Neural crest cell (in vitro differentiated cells): ENCODE measurements at regions not wholly inside any gene's neighbourhood (a gene's known extent, or its start where the extent isn't known, plus 50 kb on each side); places are given as distances from the start of the nearest gene placed in this dataset.
"Not testable (repeated sequence)": the region's sequence is repeated elsewhere in the genome, so short reads cannot be mapped to it uniquely, and the experiment has no call there.

Experiments
- DNase-seq: peaks from one replicate; pipeline ENCODE4 v3.0.0; 2021; ENCODE audit warnings: low read depth, mixed read lengths, low spot score
- H3K27ac Mint-ChIP-seq: one replicate; pipeline ENCODE4 v1.8.0; 2021; ENCODE audit warnings: mild to moderate bottlenecking, mixed read lengths; ENCODE audit not compliant: unreplicated experiment
- H3K27me3 Mint-ChIP-seq: 2 replicates; pipeline ENCODE4 v1.8.0; 2021; ENCODE audit warnings: low read depth, mild to moderate bottlenecking, mixed read lengths
- H3K36me3 Mint-ChIP-seq: 2 replicates; pipeline ENCODE4 v1.8.0; 2021; ENCODE audit warnings: low read depth, mild to moderate bottlenecking, mixed read lengths
- H3K4me1 Mint-ChIP-seq: 2 replicates; pipeline ENCODE4 v1.8.0; 2021; ENCODE audit warnings: mixed read lengths
- H3K4me3 Mint-ChIP-seq: one replicate; pipeline ENCODE4 v1.8.0; 2021; ENCODE audit warnings: mild to moderate bottlenecking, mixed read lengths
- H3K9me3 Mint-ChIP-seq: 2 replicates; pipeline ENCODE4 v1.8.0; 2021; ENCODE audit warnings: mixed read lengths
- TF ChIP-seq, protein P1 (sequence below): fragments of 200-600 bp; sonication (generic); conservative IDR thresholded peaks from 2 replicates; pipeline ENCODE4 v1.5.0; 2021; ENCODE audit warnings: antibody characterized with exemption, mild to moderate bottlenecking

DNA sequence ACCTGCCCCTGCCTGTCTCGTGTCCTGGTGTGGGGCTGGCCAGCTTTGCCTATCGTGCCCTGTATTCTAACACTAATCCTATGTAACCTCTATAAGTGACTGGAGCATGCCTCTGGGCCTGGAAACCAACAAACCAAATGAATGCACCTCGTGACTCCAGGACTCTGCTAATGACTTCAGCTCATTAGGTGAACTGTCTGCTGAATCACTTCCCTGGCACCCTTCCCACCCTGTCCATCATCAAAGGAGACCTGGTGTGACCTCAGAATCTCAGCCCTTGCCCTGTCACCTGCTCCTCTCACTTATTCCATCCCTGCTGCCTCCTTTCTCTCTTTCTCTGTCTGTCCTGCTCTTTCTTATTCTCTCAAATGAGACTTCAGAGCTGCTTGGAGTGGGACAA, 322.4 kb downstream of the CBLN1 start:
- H3K27me3 Mint-ChIP-seq = peaks cover 5% of the 10 kb centered on the region
- no peaks in the 10 kb centered on the region for H3K4me1 Mint-ChIP-seq

GRCh38 chr16:48958681-48959080, 323.0 kb downstream of the CBLN1 start:
- TF ChIP-seq, protein P1, sequence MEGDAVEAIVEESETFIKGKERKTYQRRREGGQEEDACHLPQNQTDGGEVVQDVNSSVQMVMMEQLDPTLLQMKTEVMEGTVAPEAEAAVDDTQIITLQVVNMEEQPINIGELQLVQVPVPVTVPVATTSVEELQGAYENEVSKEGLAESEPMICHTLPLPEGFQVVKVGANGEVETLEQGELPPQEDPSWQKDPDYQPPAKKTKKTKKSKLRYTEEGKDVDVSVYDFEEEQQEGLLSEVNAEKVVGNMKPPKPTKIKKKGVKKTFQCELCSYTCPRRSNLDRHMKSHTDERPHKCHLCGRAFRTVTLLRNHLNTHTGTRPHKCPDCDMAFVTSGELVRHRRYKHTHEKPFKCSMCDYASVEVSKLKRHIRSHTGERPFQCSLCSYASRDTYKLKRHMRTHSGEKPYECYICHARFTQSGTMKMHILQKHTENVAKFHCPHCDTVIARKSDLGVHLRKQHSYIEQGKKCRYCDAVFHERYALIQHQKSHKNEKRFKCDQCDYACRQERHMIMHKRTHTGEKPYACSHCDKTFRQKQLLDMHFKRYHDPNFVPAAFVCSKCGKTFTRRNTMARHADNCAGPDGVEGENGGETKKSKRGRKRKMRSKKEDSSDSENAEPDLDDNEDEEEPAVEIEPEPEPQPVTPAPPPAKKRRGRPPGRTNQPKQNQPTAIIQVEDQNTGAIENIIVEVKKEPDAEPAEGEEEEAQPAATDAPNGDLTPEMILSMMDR = no peak
- DNase-seq = no peak
- Mint-ChIP-seq H3K4me3 (no peak overlapping the region), H3K27me3 (peaks cover 5% of the 10 kb centered on the region), H3K27ac (no peak overlapping the region), H3K36me3 (no peaks in the 10 kb centered on the region), H3K9me3 (no peaks in the 10 kb centered on the region), H3K4me1 (no peaks in the 10 kb centered on the region)

More for the DNA sequence above, 322.4 kb downstream of the CBLN1 start:
- no peak overlapping the region for H3K4me3 Mint-ChIP-seq
- DNase-seq = no peak
- TF ChIP-seq, protein P1 = no peak
- no peaks in the 10 kb centered on the region for H3K36me3 Mint-ChIP-seq
- no peak overlapping the region for H3K27ac Mint-ChIP-seq
- H3K9me3 Mint-ChIP-seq = no peaks in the 10 kb centered on the region

DNA sequence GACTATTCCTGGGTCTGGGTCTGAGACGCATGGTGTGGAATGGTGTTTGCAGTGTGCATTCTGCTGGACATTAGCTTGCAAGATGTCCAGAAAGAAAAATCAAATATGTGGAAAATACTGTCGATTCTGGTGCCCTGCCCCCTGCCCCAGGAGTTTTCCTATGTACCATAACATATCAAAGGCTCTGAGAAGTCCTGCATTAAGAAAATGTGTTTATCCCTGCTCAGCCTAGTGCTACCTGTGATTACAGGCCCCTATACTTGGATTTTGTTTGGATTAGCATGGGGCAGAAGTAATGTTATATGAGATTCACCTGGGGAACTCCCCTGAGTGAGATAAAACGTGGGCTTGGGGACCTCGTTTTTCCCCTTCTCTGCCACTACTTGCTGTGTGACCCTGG, 325.0 kb downstream of the CBLN1 start:
- Mint-ChIP-seq H3K27ac (no peak overlapping the region), H3K4me1 (no peaks in the 10 kb centered on the region), H3K9me3 (no peaks in the 10 kb centered on the region), H3K36me3 (no peaks in the 10 kb centered on the region), H3K4me3 (no peak overlapping the region), H3K27me3 (peaks cover 3% of the 10 kb centered on the region)
- TF ChIP-seq, protein P1 = no peak
- no peak for DNase-seq

- no peaks in the 10 kb centered on the region for H3K9me3 Mint-ChIP-seq
- DNase-seq = no peak
- H3K36me3 Mint-ChIP-seq = no peaks in the 10 kb centered on the region
- H3K27ac Mint-ChIP-seq = no peak overlapping the region
- TF ChIP-seq, protein P1 = no peak
- H3K4me1 Mint-ChIP-seq = no peaks in the 10 kb centered on the region
- no peak overlapping the region for H3K4me3 Mint-ChIP-seq
- H3K27me3 Mint-ChIP-seq = peaks cover 3% of the 10 kb centered on the region
These were observed 325.8 kb downstream of the CBLN1 start for GRCh38 chr16:48955837-48956236.

GRCh38 chr16:48951621-48952125, 330.0 kb downstream of the CBLN1 start:
- not testable (repeated sequence) for H3K27me3 Mint-ChIP-seq, H3K27ac Mint-ChIP-seq, H3K4me1 Mint-ChIP-seq, DNase-seq, H3K9me3 Mint-ChIP-seq, H3K4me3 Mint-ChIP-seq, H3K36me3 Mint-ChIP-seq

- no peaks in the 10 kb centered on the region for H3K9me3 Mint-ChIP-seq
- peaks cover 13% of the 10 kb centered on the region for H3K27me3 Mint-ChIP-seq
- no peak overlapping the region for H3K27ac Mint-ChIP-seq
These were observed 331.5 kb downstream of the CBLN1 start for GRCh38 chr16:48950184-48950583.

More at GRCh38 chr16:48950184-48950583, 331.5 kb downstream of the CBLN1 start:
- TF ChIP-seq, protein P1 = no peak
- H3K4me3 Mint-ChIP-seq = no peak overlapping the region
- H3K4me1 Mint-ChIP-seq = no peaks in the 10 kb centered on the region
- H3K36me3 Mint-ChIP-seq = no peaks in the 10 kb centered on the region
- no peak for DNase-seq
